PC-3 (cell line): ENCODE measurements at regions not wholly inside any gene's neighbourhood (a gene's known extent, or its start where the extent isn't known, plus 50 kb on each side); places are given as distances from the start of the nearest gene placed in this dataset.
"Not testable (repeated sequence)": the region's sequence is repeated elsewhere in the genome, so short reads cannot be mapped to it uniquely, and the experiment has no call there.

Source experiments
- ATAC-seq: fragments of 200-7000 bp; cut with Tn5 transposase; 2 replicates; pipeline ENCODE4 v1.9.1; 2020; ENCODE audit warnings: mild to moderate bottlenecking, moderate library complexity
- BruUV-seq: library from RNA; stranded (reverse); fragments of 400-500 nt; replicated peaks from 2 replicates; lab custom pipeline; 2021; lab: Mats Ljungman, UMichigan
- CTCF ChIA-PET: fragments of 300-600 bp; sonication (Branson Sonifier 250); formaldehyde crosslinking; loops from one replicate; lab custom pipeline; 2022; ENCODE audit warnings: antibody characterized with exemption; lab: Charles Lee
- POLR2A ChIA-PET: fragments of 300-600 bp; sonication (Branson Sonifier 250); formaldehyde crosslinking; loops from one replicate; lab custom pipeline; 2022; ENCODE audit warnings: antibody characterized with exemption; ENCODE audit not compliant: unreplicated experiment; lab: Charles Lee
- DNase-seq: peaks from one replicate; pipeline ENCODE4 v3.0.0-alpha.2; 2015
- H2AFZ ChIP-seq: fragments of 300-600 bp; sonication (generic); 2 replicates; pipeline ENCODE4 v1.6.0; 2016; ENCODE audit warnings: antibody characterized with exemption, low read length
- H3F3A ChIP-seq: fragments of 300-600 bp; sonication (generic); one replicate; pipeline ENCODE4 v1.6.0; 2017; ENCODE audit warnings: antibody characterized with exemption, low read length, control low read depth, mild to moderate bottlenecking; ENCODE audit not compliant: unreplicated experiment
- H3K27ac ChIP-seq: fragments of 300-600 bp; sonication (generic); 2 replicates; pipeline ENCODE4 v1.5.1; 2016; ENCODE audit warnings: mild to moderate bottlenecking, low read length
- H3K27me3 ChIP-seq: fragments of 300-600 bp; sonication (generic); 2 replicates; pipeline ENCODE4 v1.6.1; 2016; ENCODE audit warnings: low read length, mixed read lengths
- H3K36me3 ChIP-seq: fragments of 300-600 bp; sonication (generic); 2 replicates; pipeline ENCODE4 v1.6.1; 2016; ENCODE audit warnings: low read depth, mixed run types, low read length, mixed read lengths
- H3K4me1 ChIP-seq: fragments of 300-600 bp; sonication (generic); 2 replicates; pipeline ENCODE4 v1.5.1; 2016; ENCODE audit warnings: low read length; ENCODE audit not compliant: insufficient read depth
- H3K4me2 ChIP-seq: fragments of 300-600 bp; sonication (generic); 2 replicates; pipeline ENCODE4 v1.6.0; 2016; ENCODE audit warnings: low read length
- H3K4me3 ChIP-seq: fragments of 300-600 bp; sonication (generic); 2 replicates; pipeline ENCODE4 v1.5.1; 2016; ENCODE audit warnings: mild to moderate bottlenecking, low read length, mixed read lengths
- H3K79me2 ChIP-seq: fragments of 300-600 bp; sonication (generic); 2 replicates; pipeline ENCODE4 v1.6.1; 2017; ENCODE audit warnings: low read length, mixed read lengths
- H3K9ac ChIP-seq: fragments of 300-600 bp; sonication (generic); 2 replicates; pipeline ENCODE4 v1.6.0; 2016; ENCODE audit warnings: mild to moderate bottlenecking, low read length
- H3K9me2 ChIP-seq: fragments of 300-600 bp; sonication (generic); replicated peaks from 2 replicates; pipeline ENCODE4 v1.6.1; 2016; ENCODE audit warnings: mixed run types, low read length, mixed read lengths
- H3K9me3 ChIP-seq: fragments of 300-600 bp; sonication (generic); 2 replicates; pipeline ENCODE4 v1.6.1; 2016; ENCODE audit warnings: low read length, mixed read lengths
- H4K20me1 ChIP-seq: fragments of 300-600 bp; sonication (generic); 2 replicates; pipeline ENCODE4 v1.6.1; 2016; ENCODE audit warnings: low read length, mixed read lengths
- intact Hi-C: fragments of 100-400 bp; cut with micrococcal nuclease; formaldehyde crosslinking; loops from 2 replicates; pipeline ENCODE4 v1.9.0; 2023

- intact Hi-C loops, H3K36me3 ChIP-seq, H3K27ac ChIP-seq, H3K27me3 ChIP-seq, ATAC-seq, H3K4me1 ChIP-seq, H3K79me2 ChIP-seq, H4K20me1 ChIP-seq, H3K9me3 ChIP-seq, H3F3A ChIP-seq, POLR2A ChIA-PET, H3K9me2 ChIP-seq, CTCF ChIA-PET, BruUV-seq, H3K9ac ChIP-seq, H3K4me2 ChIP-seq, H3K4me3 ChIP-seq, H2AFZ ChIP-seq: not testable (repeated sequence)
- DNase-seq: peak; percentile 5
Observed at GRCh38 chr22:16146916-16147315, 445.7 kb downstream of the CCT8L2 start.

GRCh38 chr22:16177287-16177686 lies 415.3 kb downstream of the CCT8L2 start:
- H3K79me2 ChIP-seq, H3K9ac ChIP-seq, H4K20me1 ChIP-seq, DNase-seq, H3K4me2 ChIP-seq, H3F3A ChIP-seq, BruUV-seq, H3K36me3 ChIP-seq, H3K27me3 ChIP-seq, H3K27ac ChIP-seq, H3K9me2 ChIP-seq, CTCF ChIA-PET, H2AFZ ChIP-seq, H3K9me3 ChIP-seq, ATAC-seq, H3K4me3 ChIP-seq, POLR2A ChIA-PET, intact Hi-C loops, H3K4me1 ChIP-seq: not testable (repeated sequence)

- intact Hi-C loops, H3K4me1 ChIP-seq, BruUV-seq, H3K36me3 ChIP-seq, H3K4me3 ChIP-seq, DNase-seq, H3K9ac ChIP-seq, H3K4me2 ChIP-seq, CTCF ChIA-PET, H4K20me1 ChIP-seq, H3K79me2 ChIP-seq, H3K9me2 ChIP-seq, POLR2A ChIA-PET, H3K27ac ChIP-seq, H3K27me3 ChIP-seq, ATAC-seq, H3K9me3 ChIP-seq, H3F3A ChIP-seq, H2AFZ ChIP-seq: not testable (repeated sequence)
Observed at GRCh38 chr22:16183864-16184263, 408.7 kb downstream of the CCT8L2 start.
